H1 (cell line): ENCODE measurements at regions not wholly inside any gene's neighbourhood (a gene's known extent, or its start where the extent isn't known, plus 50 kb on each side); places are given as distances from the start of the nearest gene placed in this dataset.

Experiments used
- CTCF ChIA-PET: fragments of 300-600 bp; sonication (Branson Sonifier 250); formaldehyde crosslinking; loops from one replicate; lab custom pipeline; 2021; ENCODE audit not compliant: partially characterized antibody; lab: Charles Lee
- POLR2A ChIA-PET: fragments of 300-600 bp; sonication (Branson Sonifier 250); formaldehyde crosslinking; loops from one replicate; lab custom pipeline; 2021; ENCODE audit warnings: inconsistent platforms; ENCODE audit not compliant: partially characterized antibody; lab: Charles Lee
- DNase-seq, 2 experiments: peaks; one replicate each; pipeline versions ENCODE4 v3.0.0 to v3.0.0-alpha.2; 2010 to 2022; ENCODE audit warnings: low spot score in 2 of 2, low read depth in 1 of 2, mixed read lengths in 1 of 2
- FAIRE-seq: peaks from 2 replicates; lab custom pipeline; 2011; peaks lifted over from hg19 to GRCh38; lab: Jason Lieb, UNC
- H2AFZ ChIP-seq: 2 replicates; pipeline ENCODE4 v1.8.1; 2012; ENCODE audit warnings: low read length, inconsistent platforms
- H2AK5ac ChIP-seq: 2 replicates; pipeline ENCODE4 v1.6.1; 2013; ENCODE audit warnings: low read depth, low read length
- H2BK120ac ChIP-seq: replicated peaks from 2 replicates; pipeline ENCODE3; 2013; ENCODE audit warnings: low read depth, low read length, inconsistent platforms
- H2BK12ac ChIP-seq: 2 replicates; pipeline ENCODE4 v1.6.1; 2013; ENCODE audit warnings: low read depth, low read length
- H2BK15ac ChIP-seq: 2 replicates; pipeline ENCODE4 v1.6.1; 2013; ENCODE audit warnings: low read length
- H2BK20ac ChIP-seq: 2 replicates; pipeline ENCODE4 v1.6.1; 2013; ENCODE audit warnings: low read length
- H2BK5ac ChIP-seq: 2 replicates; pipeline ENCODE4 v1.6.1; 2013; ENCODE audit warnings: low read depth, low read length
- H3K14ac ChIP-seq: 2 replicates; pipeline ENCODE4 v1.6.1; 2013; ENCODE audit warnings: inconsistent platforms; ENCODE audit not compliant: insufficient read length
- H3K18ac ChIP-seq: 2 replicates; pipeline ENCODE4 v1.6.1; 2013; ENCODE audit warnings: low read length; ENCODE audit errors: extremely low read depth
- H3K23ac ChIP-seq: 2 replicates; pipeline ENCODE4 v1.6.1; 2013; ENCODE audit warnings: inconsistent platforms; ENCODE audit not compliant: insufficient read length
- H3K23me2 ChIP-seq: 2 replicates; pipeline ENCODE4 v1.6.1; 2013; ENCODE audit warnings: low read depth, low read length
- H3K27ac ChIP-seq: 2 replicates; pipeline ENCODE4 v1.6.1; 2011; ENCODE audit warnings: low read depth, low read length, inconsistent platforms
- H3K27me3 ChIP-seq, 4 experiments: replicated peaks in 1 of 4; 1 replicate in 1 of 4; 2 replicates in 3 of 4; pipeline versions ENCODE4 v1.6.1 to v1.8.1; 2011 to 2013; ENCODE audit warnings: low read length in 3 of 4, mild to moderate bottlenecking in 3 of 4, inconsistent platforms in 2 of 4, mixed read lengths in 2 of 4, moderate library complexity in 1 of 4; ENCODE audit not compliant: control insufficient read depth in 3 of 4, insufficient read depth in 3 of 4; ENCODE audit errors: extremely low read depth in 1 of 4
- H3K36me3 ChIP-seq, 4 experiments: 2 replicates each; pipeline versions ENCODE4 v1.6.1 to v1.8.1; 2011 to 2013; ENCODE audit warnings: mild to moderate bottlenecking in 4 of 4, low read length in 3 of 4, moderate library complexity in 2 of 4, control low read depth in 1 of 4, inconsistent platforms in 1 of 4; ENCODE audit not compliant: insufficient read depth in 4 of 4, control insufficient read depth in 2 of 4
- H3K4ac ChIP-seq: replicated peaks from 2 replicates; pipeline ENCODE3; 2013; ENCODE audit warnings: low read length, low read depth, mixed read lengths, inconsistent platforms; ENCODE audit not compliant: insufficient read length
- H3K4me1 ChIP-seq, 4 experiments: replicated peaks in 1 of 4; 1 replicate in 1 of 4; 2 replicates in 3 of 4; pipeline versions ENCODE4 v1.6.1 to v1.8.1; 2011 to 2013; ENCODE audit warnings: low read length in 3 of 4, inconsistent platforms in 2 of 4, mixed read lengths in 1 of 4; ENCODE audit not compliant: insufficient read depth in 4 of 4, control insufficient read depth in 3 of 4
- H3K4me2 ChIP-seq, 2 experiments: 2 replicates each; pipeline versions ENCODE4 v1.6.1 to v1.8.1; 2011 to 2013; ENCODE audit warnings: low read depth in 2 of 2, low read length in 2 of 2, control low read depth in 1 of 2, inconsistent platforms in 1 of 2, mild to moderate bottlenecking in 1 of 2; ENCODE audit not compliant: insufficient read depth in 1 of 2
- H3K4me3 ChIP-seq, 4 experiments: fragments of 200-600, 300-600 bp in 1 of 4; sonication (generic), shearing (Covaris generic), sonication (Bioruptor Twin) in 1 of 4; 2 replicates each; pipeline versions ENCODE4 v1.5.1 to v1.8.1; 2011 to 2016; ENCODE audit warnings: low read length in 4 of 4, low read depth in 3 of 4, control low read depth in 2 of 4, inconsistent platforms in 2 of 4, mild to moderate bottlenecking in 2 of 4, mixed read lengths in 1 of 4, moderate library complexity in 1 of 4; ENCODE audit not compliant: insufficient read depth in 2 of 4; ENCODE audit errors: extremely low read depth in 1 of 4
- H3K56ac ChIP-seq: replicated peaks from 2 replicates; pipeline ENCODE3; 2013; ENCODE audit warnings: low read depth, mild to moderate bottlenecking, mixed read lengths, low read length, inconsistent platforms; ENCODE audit not compliant: insufficient read length
- H3K79me1 ChIP-seq: 2 replicates; pipeline ENCODE4 v1.6.1; 2013; ENCODE audit warnings: low read depth, low read length, control low read depth
- H3K79me2 ChIP-seq, 2 experiments: 2 replicates each; pipeline versions ENCODE4 v1.6.1 to v1.8.1; 2012 to 2013; ENCODE audit warnings: low read length in 2 of 2, mild to moderate bottlenecking in 2 of 2, inconsistent platforms in 1 of 2; ENCODE audit not compliant: insufficient read depth in 2 of 2, control insufficient read depth in 1 of 2
- H3K9ac ChIP-seq, 4 experiments: replicated peaks in 1 of 4; 1 replicate in 1 of 4; 2 replicates in 3 of 4; pipeline versions ENCODE4 v1.6.1 to v1.8.1; 2011 to 2013; ENCODE audit warnings: low read depth in 3 of 4, low read length in 3 of 4, control low read depth in 2 of 4, mild to moderate bottlenecking in 2 of 4, moderate library complexity in 2 of 4, inconsistent platforms in 1 of 4; ENCODE audit errors: extremely low read depth in 1 of 4
- H3K9me3 ChIP-seq, 2 experiments: 2 replicates each; pipeline versions ENCODE4 v1.6.1 to v1.8.1; 2012 to 2013; ENCODE audit warnings: mild to moderate bottlenecking in 2 of 2, moderate library complexity in 2 of 2, control low read depth in 1 of 2, inconsistent platforms in 1 of 2, low read depth in 1 of 2, low read length in 1 of 2, mixed read lengths in 1 of 2; ENCODE audit not compliant: insufficient read depth in 2 of 2
- H4K20me1 ChIP-seq, 2 experiments: replicated peaks in 1 of 2; 2 replicates each; pipeline versions ENCODE3 to v1.8.1; 2011 to 2013; ENCODE audit warnings: inconsistent platforms in 2 of 2, low read length in 2 of 2, mild to moderate bottlenecking in 1 of 2; ENCODE audit not compliant: insufficient read depth in 2 of 2, control insufficient read depth in 1 of 2
- H4K5ac ChIP-seq: 2 replicates; pipeline ENCODE4 v1.6.1; 2013; ENCODE audit warnings: low read length, low read depth, mixed read lengths, inconsistent platforms; ENCODE audit not compliant: insufficient read length
- H4K8ac ChIP-seq: 2 replicates; pipeline ENCODE4 v1.8.0; 2013; ENCODE audit warnings: mild to moderate bottlenecking, moderate library complexity, low read length, inconsistent platforms; ENCODE audit not compliant: insufficient read depth; ENCODE audit errors: extremely low read depth
- H4K91ac ChIP-seq: replicated peaks from 2 replicates; pipeline ENCODE3; 2013; ENCODE audit warnings: low read length, mixed read lengths, inconsistent platforms; ENCODE audit not compliant: insufficient read length
- WGBS, 2 experiments: shearing (Covaris generic) in 1 of 2; methylation state at CpG; one replicate each; pipeline versions ENCODE4 v1.1.6 to v1.1.7; 2013 to 2015; ENCODE audit warnings: low lambda C conversion rate in 2 of 2, mixed read lengths in 2 of 2, inconsistent platforms in 1 of 2, low coverage in 1 of 2, missing lambda C conversion rate in 1 of 2; ENCODE audit not compliant: insufficient replicate concordance in 2 of 2, insufficient coverage in 1 of 2, insufficient read length in 1 of 2; ENCODE audit errors: extremely low coverage in 1 of 2, missing lambda C conversion rate in 1 of 2; 5-methylcytosine and 5-hydroxymethylcytosine counted together
- TF ChIP-seq, protein P1 (sequence below): fragments of 300-600 bp; sonication (generic); IDR thresholded peaks from 2 replicates; pipeline ENCODE4 v1.7.1; 2012; ENCODE audit warnings: low read length, moderate library complexity, mild to moderate bottlenecking, inconsistent platforms; ENCODE audit not compliant: insufficient replicate concordance

DNA sequence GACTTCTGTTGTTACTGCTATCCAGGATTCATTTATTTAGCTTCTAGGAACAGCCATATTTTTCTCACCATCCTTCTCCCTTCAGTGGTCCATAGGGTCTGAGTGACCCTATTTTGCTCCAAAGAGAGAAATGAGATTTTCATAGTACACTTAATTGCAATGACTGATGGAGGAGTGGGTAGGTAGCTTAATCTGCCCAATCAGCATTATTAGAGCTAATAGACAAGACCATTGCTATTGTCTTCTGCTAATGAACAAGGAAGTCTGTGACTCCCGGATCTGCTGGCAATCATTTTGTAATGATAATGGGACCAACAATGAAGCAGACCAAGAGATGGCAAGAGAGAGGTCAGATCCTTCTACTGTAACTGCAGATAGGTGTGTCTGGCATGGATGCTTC is 271.4 kb upstream of the SLC7A11 start:
- no peaks in the 10 kb centered on the region for H3K79me2 ChIP-seq
- WGBS, 2 experiments = 95% methylated on average over 1 of the region's 1 CpG; no CpG with 5 or more reads in 1 of the 2 experiments
- no peaks in the 10 kb centered on the region for H3K9me3 ChIP-seq
- no peak overlapping the region for H3K4me3 ChIP-seq
- no peak overlapping the region for H2AFZ ChIP-seq
- no peak overlapping the region for H3K9ac ChIP-seq
- peaks cover 0 to 1% (median 0%) of the 10 kb centered on the region in 4 experiments; a peak in 1 of 7 replicates for H3K27me3 ChIP-seq
- H3K56ac ChIP-seq = no peak overlapping the region
- no peak overlapping the region for H3K18ac ChIP-seq
- H4K91ac ChIP-seq = no peak overlapping the region
- no peak overlapping the region for H2BK5ac ChIP-seq
- CTCF ChIA-PET = interaction anchor here (1.0 to 2.1 kb wide), 4 partner anchors 9 to 691 kb away, joined by 3 to 5 read pairs (median 4); no protein-coding TSS in a partner anchor
- H4K20me1 ChIP-seq = no peaks in the 10 kb centered on the region
- H4K8ac ChIP-seq = no peak overlapping the region
- POLR2A ChIA-PET = no interaction called here
- H3K4me1 ChIP-seq = no peaks in the 10 kb centered on the region
- no peak overlapping the region for H2BK12ac ChIP-seq
- no peak overlapping the region for H4K5ac ChIP-seq
- H3K36me3 ChIP-seq = no peaks in the 10 kb centered on the region
- no peak overlapping the region for H3K23ac ChIP-seq
- FAIRE-seq = no peak
- H2BK20ac ChIP-seq = no peak overlapping the region
- no peaks in the 10 kb centered on the region for H3K79me1 ChIP-seq
- H2BK15ac ChIP-seq = no peak overlapping the region
- no peaks in the 10 kb centered on the region for H3K23me2 ChIP-seq
- no peak overlapping the region for H3K4me2 ChIP-seq
- no peak for DNase-seq
- H2AK5ac ChIP-seq = no peak overlapping the region
- H3K4ac ChIP-seq = no peak overlapping the region
- H3K27ac ChIP-seq = no peak overlapping the region
- H3K14ac ChIP-seq = no peak overlapping the region
- no peak overlapping the region for H2BK120ac ChIP-seq
- TF ChIP-seq, protein P1, sequence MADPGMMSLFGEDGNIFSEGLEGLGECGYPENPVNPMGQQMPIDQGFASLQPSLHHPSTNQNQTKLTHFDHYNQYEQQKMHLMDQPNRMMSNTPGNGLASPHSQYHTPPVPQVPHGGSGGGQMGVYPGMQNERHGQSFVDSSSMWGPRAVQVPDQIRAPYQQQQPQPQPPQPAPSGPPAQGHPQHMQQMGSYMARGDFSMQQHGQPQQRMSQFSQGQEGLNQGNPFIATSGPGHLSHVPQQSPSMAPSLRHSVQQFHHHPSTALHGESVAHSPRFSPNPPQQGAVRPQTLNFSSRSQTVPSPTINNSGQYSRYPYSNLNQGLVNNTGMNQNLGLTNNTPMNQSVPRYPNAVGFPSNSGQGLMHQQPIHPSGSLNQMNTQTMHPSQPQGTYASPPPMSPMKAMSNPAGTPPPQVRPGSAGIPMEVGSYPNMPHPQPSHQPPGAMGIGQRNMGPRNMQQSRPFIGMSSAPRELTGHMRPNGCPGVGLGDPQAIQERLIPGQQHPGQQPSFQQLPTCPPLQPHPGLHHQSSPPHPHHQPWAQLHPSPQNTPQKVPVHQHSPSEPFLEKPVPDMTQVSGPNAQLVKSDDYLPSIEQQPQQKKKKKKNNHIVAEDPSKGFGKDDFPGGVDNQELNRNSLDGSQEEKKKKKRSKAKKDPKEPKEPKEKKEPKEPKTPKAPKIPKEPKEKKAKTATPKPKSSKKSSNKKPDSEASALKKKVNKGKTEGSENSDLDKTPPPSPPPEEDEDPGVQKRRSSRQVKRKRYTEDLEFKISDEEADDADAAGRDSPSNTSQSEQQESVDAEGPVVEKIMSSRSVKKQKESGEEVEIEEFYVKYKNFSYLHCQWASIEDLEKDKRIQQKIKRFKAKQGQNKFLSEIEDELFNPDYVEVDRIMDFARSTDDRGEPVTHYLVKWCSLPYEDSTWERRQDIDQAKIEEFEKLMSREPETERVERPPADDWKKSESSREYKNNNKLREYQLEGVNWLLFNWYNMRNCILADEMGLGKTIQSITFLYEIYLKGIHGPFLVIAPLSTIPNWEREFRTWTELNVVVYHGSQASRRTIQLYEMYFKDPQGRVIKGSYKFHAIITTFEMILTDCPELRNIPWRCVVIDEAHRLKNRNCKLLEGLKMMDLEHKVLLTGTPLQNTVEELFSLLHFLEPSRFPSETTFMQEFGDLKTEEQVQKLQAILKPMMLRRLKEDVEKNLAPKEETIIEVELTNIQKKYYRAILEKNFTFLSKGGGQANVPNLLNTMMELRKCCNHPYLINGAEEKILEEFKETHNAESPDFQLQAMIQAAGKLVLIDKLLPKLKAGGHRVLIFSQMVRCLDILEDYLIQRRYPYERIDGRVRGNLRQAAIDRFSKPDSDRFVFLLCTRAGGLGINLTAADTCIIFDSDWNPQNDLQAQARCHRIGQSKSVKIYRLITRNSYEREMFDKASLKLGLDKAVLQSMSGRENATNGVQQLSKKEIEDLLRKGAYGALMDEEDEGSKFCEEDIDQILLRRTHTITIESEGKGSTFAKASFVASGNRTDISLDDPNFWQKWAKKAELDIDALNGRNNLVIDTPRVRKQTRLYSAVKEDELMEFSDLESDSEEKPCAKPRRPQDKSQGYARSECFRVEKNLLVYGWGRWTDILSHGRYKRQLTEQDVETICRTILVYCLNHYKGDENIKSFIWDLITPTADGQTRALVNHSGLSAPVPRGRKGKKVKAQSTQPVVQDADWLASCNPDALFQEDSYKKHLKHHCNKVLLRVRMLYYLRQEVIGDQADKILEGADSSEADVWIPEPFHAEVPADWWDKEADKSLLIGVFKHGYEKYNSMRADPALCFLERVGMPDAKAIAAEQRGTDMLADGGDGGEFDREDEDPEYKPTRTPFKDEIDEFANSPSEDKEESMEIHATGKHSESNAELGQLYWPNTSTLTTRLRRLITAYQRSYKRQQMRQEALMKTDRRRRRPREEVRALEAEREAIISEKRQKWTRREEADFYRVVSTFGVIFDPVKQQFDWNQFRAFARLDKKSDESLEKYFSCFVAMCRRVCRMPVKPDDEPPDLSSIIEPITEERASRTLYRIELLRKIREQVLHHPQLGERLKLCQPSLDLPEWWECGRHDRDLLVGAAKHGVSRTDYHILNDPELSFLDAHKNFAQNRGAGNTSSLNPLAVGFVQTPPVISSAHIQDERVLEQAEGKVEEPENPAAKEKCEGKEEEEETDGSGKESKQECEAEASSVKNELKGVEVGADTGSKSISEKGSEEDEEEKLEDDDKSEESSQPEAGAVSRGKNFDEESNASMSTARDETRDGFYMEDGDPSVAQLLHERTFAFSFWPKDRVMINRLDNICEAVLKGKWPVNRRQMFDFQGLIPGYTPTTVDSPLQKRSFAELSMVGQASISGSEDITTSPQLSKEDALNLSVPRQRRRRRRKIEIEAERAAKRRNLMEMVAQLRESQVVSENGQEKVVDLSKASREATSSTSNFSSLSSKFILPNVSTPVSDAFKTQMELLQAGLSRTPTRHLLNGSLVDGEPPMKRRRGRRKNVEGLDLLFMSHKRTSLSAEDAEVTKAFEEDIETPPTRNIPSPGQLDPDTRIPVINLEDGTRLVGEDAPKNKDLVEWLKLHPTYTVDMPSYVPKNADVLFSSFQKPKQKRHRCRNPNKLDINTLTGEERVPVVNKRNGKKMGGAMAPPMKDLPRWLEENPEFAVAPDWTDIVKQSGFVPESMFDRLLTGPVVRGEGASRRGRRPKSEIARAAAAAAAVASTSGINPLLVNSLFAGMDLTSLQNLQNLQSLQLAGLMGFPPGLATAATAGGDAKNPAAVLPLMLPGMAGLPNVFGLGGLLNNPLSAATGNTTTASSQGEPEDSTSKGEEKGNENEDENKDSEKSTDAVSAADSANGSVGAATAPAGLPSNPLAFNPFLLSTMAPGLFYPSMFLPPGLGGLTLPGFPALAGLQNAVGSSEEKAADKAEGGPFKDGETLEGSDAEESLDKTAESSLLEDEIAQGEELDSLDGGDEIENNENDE = no peak
